ENCODE measurements at regions not wholly inside any gene's neighbourhood (a gene's known extent, or its start where the extent isn't known, plus 50 kb on each side); places are given as distances from the start of the nearest gene placed in this dataset.

- Histone ChIP-seq H3K4me1 (ENCODE audit: insufficient read depth, low read length) (no peaks in the 10 kb centered on the region; the same call in 1 of the 2 replicates), H3K27me3 (ENCODE audit: insufficient read depth, low read length) (no peaks in the 10 kb centered on the region), H3K4me3 (ENCODE audit: low read length) (no peak overlapping the region), H3K36me3 (ENCODE audit: insufficient read depth, low read length) (no peaks in the 10 kb centered on the region), H3K27ac (ENCODE audit: low read depth, low read length) (no peak overlapping the region), H3K9me3 (ENCODE audit: insufficient read depth, low read depth, low read length) (no peaks in the 10 kb centered on the region), H3K9ac (ENCODE audit: low read depth, low read length) (no peak overlapping the region)
- WGBS: 87% methylated on average over 16 of the region's 16 CpGs
Measured at GRCh38 chr20:6489361-6490171, 277.9 kb upstream of the BMP2 start.

DNA sequence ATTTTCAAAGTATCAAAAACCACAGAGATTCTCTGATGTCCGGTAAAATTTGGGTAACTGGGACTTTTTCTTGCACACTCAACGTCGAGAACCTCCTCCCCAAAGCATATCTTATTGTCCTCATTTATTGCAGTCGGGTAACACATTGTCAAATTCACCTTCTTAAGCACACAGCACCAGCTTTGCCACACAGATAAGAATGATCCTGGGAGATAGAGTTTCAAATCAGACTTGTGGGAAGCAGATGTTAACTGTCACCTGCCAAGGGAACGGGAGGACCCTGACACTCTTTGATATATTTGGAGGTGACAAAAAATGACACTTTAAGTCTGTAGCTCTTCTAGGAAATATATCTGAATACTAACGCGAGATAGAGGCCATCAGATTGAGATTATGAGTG, 282.1 kb upstream of the BMP2 start:
- H3K4me1 ChIP-seq (ENCODE audit: insufficient read depth, low read length): no peaks in the 10 kb centered on the region; the same call in 1 of the 2 replicates
- no peak overlapping the region for H3K4me3 ChIP-seq (ENCODE audit: low read length)
- no peak overlapping the region for H3K27ac ChIP-seq (ENCODE audit: low read depth, low read length)
- no peaks in the 10 kb centered on the region for H3K27me3 ChIP-seq (ENCODE audit: insufficient read depth, low read length)
- H3K9me3 ChIP-seq (ENCODE audit: insufficient read depth, low read depth, low read length): no peaks in the 10 kb centered on the region
- H3K9ac ChIP-seq (ENCODE audit: low read depth, low read length): no peak overlapping the region
- 96% methylated on average over 7 of the region's 7 CpGs for WGBS
- no peaks in the 10 kb centered on the region for H3K36me3 ChIP-seq (ENCODE audit: insufficient read depth, low read length)

DNA sequence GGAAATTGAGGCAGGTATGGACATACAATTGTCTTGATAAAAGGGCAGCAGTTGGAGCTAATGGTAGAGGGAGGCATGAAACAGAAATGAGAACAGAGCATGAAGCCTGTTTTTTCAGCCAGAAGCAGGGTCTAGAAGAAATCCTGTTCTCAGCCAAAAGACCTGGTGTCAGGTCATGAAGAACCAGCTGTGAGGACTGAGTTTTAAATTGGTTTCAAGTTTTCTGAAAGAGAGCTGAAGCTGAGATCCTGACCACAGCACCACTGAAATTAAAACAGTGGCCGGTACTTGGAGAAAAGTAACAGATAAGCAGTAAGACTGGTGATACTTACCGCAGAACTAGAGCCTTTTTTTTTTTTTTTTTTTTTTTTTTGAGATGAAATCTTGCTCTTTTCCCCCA, 283.8 kb upstream of the BMP2 start:
- Histone ChIP-seq H3K9me3 (ENCODE audit: insufficient read depth, low read depth, low read length) (no peaks in the 10 kb centered on the region), H3K9ac (ENCODE audit: low read depth, low read length) (no peak overlapping the region), H3K36me3 (ENCODE audit: insufficient read depth, low read length) (no peaks in the 10 kb centered on the region), H3K4me1 (ENCODE audit: insufficient read depth, low read length) (no peaks in the 10 kb centered on the region), H3K4me3 (ENCODE audit: low read length) (no peak overlapping the region), H3K27ac (ENCODE audit: low read depth, low read length) (no peak overlapping the region), H3K27me3 (ENCODE audit: insufficient read depth, low read length) (no peaks in the 10 kb centered on the region)
- 86% methylated on average over 1 of the region's 2 CpGs for WGBS

- no peak overlapping the region for H3K4me3 ChIP-seq (ENCODE audit: low read length)
- no peak overlapping the region for H3K27ac ChIP-seq (ENCODE audit: low read depth, low read length)
- no peak overlapping the region for H3K9ac ChIP-seq (ENCODE audit: low read depth, low read length)
- no peaks in the 10 kb centered on the region for H3K4me1 ChIP-seq (ENCODE audit: insufficient read depth, low read length)
- H3K9me3 ChIP-seq (ENCODE audit: insufficient read depth, low read depth, low read length): no peaks in the 10 kb centered on the region
- H3K27me3 ChIP-seq (ENCODE audit: insufficient read depth, low read length): no peaks in the 10 kb centered on the region
- H3K36me3 ChIP-seq (ENCODE audit: insufficient read depth, low read length): no peaks in the 10 kb centered on the region
Measured at GRCh38 chr20:6482486-6482885, 285.0 kb upstream of the BMP2 start.

GRCh38 chr20:6480328-6481200, 286.9 kb upstream of the BMP2 start:
- H3K9ac ChIP-seq (ENCODE audit: low read depth, low read length): no peak overlapping the region
- no peaks in the 10 kb centered on the region for H3K36me3 ChIP-seq (ENCODE audit: insufficient read depth, low read length)
- H3K4me1 ChIP-seq (ENCODE audit: insufficient read depth, low read length): 0 out of 2 replicates have a peak, but pooled peaks cover 4% of the 10 kb centered on the region
- H3K4me3 ChIP-seq (ENCODE audit: low read length): no peak overlapping the region
- no peaks in the 10 kb centered on the region for H3K27me3 ChIP-seq (ENCODE audit: insufficient read depth, low read length)
- H3K9me3 ChIP-seq (ENCODE audit: insufficient read depth, low read depth, low read length): no peaks in the 10 kb centered on the region
- 96% methylated on average over 7 of the region's 7 CpGs for WGBS
- H3K27ac ChIP-seq (ENCODE audit: low read depth, low read length): no peak overlapping the region

- Histone ChIP-seq H3K4me1 (ENCODE audit: insufficient read depth, low read length) (0 out of 2 replicates have a peak, but pooled peaks cover 4% of the 10 kb centered on the region), H3K9me3 (ENCODE audit: insufficient read depth, low read depth, low read length) (no peaks in the 10 kb centered on the region), H3K9ac (ENCODE audit: low read depth, low read length) (no peak overlapping the region), H3K36me3 (ENCODE audit: insufficient read depth, low read length) (no peaks in the 10 kb centered on the region), H3K4me3 (ENCODE audit: low read length) (no peak overlapping the region), H3K27me3 (ENCODE audit: insufficient read depth, low read length) (no peaks in the 10 kb centered on the region), H3K27ac (ENCODE audit: low read depth, low read length) (no peak overlapping the region)
Measured at GRCh38 chr20:6473197-6473596, 294.3 kb upstream of the BMP2 start.

DNA sequence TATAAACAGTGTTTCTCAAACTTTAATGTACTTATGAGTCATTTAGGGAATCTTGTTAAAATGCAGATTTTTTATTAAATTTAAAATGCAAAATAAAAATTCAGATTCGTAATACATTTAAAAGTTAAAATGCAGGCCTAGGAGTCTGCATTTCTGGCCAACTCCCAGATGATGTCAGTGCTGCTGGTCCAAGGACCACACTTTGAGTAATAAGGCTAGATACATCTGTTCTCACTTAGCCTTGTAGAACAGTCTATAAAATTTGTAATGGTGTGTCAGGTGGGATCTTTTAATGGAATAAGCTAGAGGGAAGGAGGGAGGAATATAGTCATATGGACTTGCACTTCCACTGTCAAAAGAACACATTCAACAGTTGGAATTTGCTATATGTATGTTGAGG, 295.6 kb upstream of the BMP2 start:
- WGBS: 90% methylated on average over 1 of the region's 1 CpG
- no peaks in the 10 kb centered on the region for H3K9me3 ChIP-seq (ENCODE audit: insufficient read depth, low read depth, low read length)

DNA sequence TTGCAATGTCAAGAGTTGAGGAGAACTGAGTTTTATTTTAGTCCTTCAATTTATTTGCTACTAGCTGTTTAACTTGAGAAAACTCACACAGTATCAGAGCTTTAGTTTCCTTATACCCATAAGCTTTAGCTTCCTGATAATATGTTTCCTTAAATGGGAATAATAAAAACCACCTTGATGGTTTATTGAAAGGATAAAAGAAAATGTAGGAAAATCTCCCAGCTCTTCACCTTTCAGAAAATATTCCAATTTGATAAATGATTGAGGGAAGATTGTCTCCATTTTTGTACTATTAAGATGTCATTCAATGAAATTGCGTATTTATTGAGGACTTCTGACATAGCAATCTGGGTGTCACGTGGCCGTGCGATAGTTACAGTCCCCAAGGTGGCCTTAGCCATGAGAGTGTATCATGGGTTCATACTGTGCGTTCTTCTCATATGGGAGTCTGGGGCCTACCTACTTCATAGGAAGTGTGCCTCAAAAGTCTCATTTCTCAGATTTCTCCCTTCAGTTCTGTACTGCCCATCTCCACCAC, 296.3 kb upstream of the BMP2 start:
- H3K4me1 ChIP-seq (ENCODE audit: insufficient read depth, low read length): 0 out of 2 replicates have a peak, but pooled peaks cover under 1% of the 10 kb centered on the region
- 94% methylated on average over 5 of the region's 5 CpGs for WGBS
- H3K9ac ChIP-seq (ENCODE audit: low read depth, low read length): no peak overlapping the region
- no peaks in the 10 kb centered on the region for H3K36me3 ChIP-seq (ENCODE audit: insufficient read depth, low read length)
- H3K27ac ChIP-seq (ENCODE audit: low read depth, low read length): no peak overlapping the region
- no peaks in the 10 kb centered on the region for H3K9me3 ChIP-seq (ENCODE audit: insufficient read depth, low read depth, low read length)
- H3K27me3 ChIP-seq (ENCODE audit: insufficient read depth, low read length): no peaks in the 10 kb centered on the region
- H3K4me3 ChIP-seq (ENCODE audit: low read length): no peak overlapping the region

More for the DNA sequence above, 295.6 kb upstream of the BMP2 start:
- H3K27ac ChIP-seq (ENCODE audit: low read depth, low read length): no peak overlapping the region
- 0 out of 2 replicates have a peak, but pooled peaks cover 4% of the 10 kb centered on the region for H3K4me1 ChIP-seq (ENCODE audit: insufficient read depth, low read length)
- H3K36me3 ChIP-seq (ENCODE audit: insufficient read depth, low read length): no peaks in the 10 kb centered on the region
- H3K4me3 ChIP-seq (ENCODE audit: low read length): no peak overlapping the region
- no peak overlapping the region for H3K9ac ChIP-seq (ENCODE audit: low read depth, low read length)
- H3K27me3 ChIP-seq (ENCODE audit: insufficient read depth, low read length): no peaks in the 10 kb centered on the region

DNA sequence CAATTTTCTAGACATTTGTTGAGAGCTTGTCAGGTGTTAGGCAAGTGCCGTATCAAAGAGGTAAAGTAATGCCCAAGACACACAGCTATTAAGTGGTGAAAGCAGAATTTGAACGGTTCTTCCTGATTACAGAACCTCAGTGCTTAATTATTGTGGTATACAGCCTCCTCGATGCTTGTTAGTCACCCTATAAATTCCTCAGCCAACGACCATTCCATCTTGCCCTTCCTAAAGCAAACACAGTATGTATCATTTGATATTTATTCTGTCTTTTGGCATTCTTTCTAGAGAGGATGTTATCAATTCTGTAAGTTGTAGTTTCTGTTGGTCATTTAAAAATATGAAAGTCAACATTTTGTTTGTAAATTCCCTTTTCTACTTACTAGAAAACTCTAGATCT, 297.8 kb upstream of the BMP2 start:
- no peaks in the 10 kb centered on the region for H3K4me1 ChIP-seq (ENCODE audit: insufficient read depth, low read length)
- H3K27ac ChIP-seq (ENCODE audit: low read depth, low read length): no peak overlapping the region
- H3K27me3 ChIP-seq (ENCODE audit: insufficient read depth, low read length): no peaks in the 10 kb centered on the region
- no peak overlapping the region for H3K4me3 ChIP-seq (ENCODE audit: low read length)
- no peak overlapping the region for H3K9ac ChIP-seq (ENCODE audit: low read depth, low read length)
- WGBS: 94% methylated on average over 3 of the region's 4 CpGs
- no peaks in the 10 kb centered on the region for H3K9me3 ChIP-seq (ENCODE audit: insufficient read depth, low read depth, low read length)
- H3K36me3 ChIP-seq (ENCODE audit: insufficient read depth, low read length): no peaks in the 10 kb centered on the region

GRCh38 chr20:6468423-6469116, 298.9 kb upstream of the BMP2 start:
- no peaks in the 10 kb centered on the region for H3K4me1 ChIP-seq (ENCODE audit: insufficient read depth, low read length)
- H3K4me3 ChIP-seq (ENCODE audit: low read length): no peak overlapping the region
- 100% methylated on average over 2 of the region's 2 CpGs for WGBS
- no peaks in the 10 kb centered on the region for H3K36me3 ChIP-seq (ENCODE audit: insufficient read depth, low read length)
- no peak overlapping the region for H3K9ac ChIP-seq (ENCODE audit: low read depth, low read length)
- no peaks in the 10 kb centered on the region for H3K27me3 ChIP-seq (ENCODE audit: insufficient read depth, low read length)
- no peak overlapping the region for H3K27ac ChIP-seq (ENCODE audit: low read depth, low read length)
- H3K9me3 ChIP-seq (ENCODE audit: insufficient read depth, low read depth, low read length): no peaks in the 10 kb centered on the region

DNA sequence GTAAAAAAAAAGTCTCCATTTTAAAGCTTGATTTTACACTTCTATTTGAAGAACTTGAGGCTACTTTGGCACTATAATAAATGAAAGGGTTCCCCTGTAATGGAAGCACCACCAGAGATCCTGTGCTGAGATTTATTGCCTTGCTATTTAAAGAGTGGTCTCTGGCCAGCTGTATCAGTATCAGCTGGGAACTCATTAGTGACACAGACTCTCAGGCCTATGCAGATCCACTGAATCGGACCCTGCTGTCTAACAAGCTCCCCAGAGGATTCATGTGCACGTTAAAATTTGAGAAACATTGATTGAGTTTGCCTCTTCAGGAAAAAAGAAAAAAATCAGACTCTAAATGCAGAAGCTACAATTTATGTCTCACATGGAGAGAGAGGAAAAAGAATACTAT, 299.9 kb upstream of the BMP2 start:
- H3K27me3 ChIP-seq (ENCODE audit: insufficient read depth, low read length): no peaks in the 10 kb centered on the region
- no peak overlapping the region for H3K27ac ChIP-seq (ENCODE audit: low read depth, low read length)
- H3K4me1 ChIP-seq (ENCODE audit: insufficient read depth, low read length): no peaks in the 10 kb centered on the region
- H3K9ac ChIP-seq (ENCODE audit: low read depth, low read length): no peak overlapping the region
- no peak overlapping the region for H3K4me3 ChIP-seq (ENCODE audit: low read length)
- 96% methylated on average over 2 of the region's 2 CpGs for WGBS
- H3K9me3 ChIP-seq (ENCODE audit: insufficient read depth, low read depth, low read length): no peaks in the 10 kb centered on the region
- H3K36me3 ChIP-seq (ENCODE audit: insufficient read depth, low read length): no peaks in the 10 kb centered on the region
